Brain microvascular endothelial cell (primary cell): ENCODE measurements at regions not wholly inside any gene's neighbourhood (a gene's known extent, or its start where the extent isn't known, plus 50 kb on each side); places are given as distances from the start of the nearest gene placed in this dataset.

ENCODE experiments used
- DNase-seq: peaks from one replicate; pipeline ENCODE4 v3.0.0-alpha.2; 2020
- H3K27ac ChIP-seq: fragments of 250-450 bp; sonication (Bioruptor Pico); 2 replicates; pipeline ENCODE4 v1.5.1; 2020; ENCODE audit warnings: mild to moderate bottlenecking, moderate library complexity
- H3K27me3 ChIP-seq: fragments of 250-450 bp; sonication (Bioruptor Pico); replicated peaks from 2 replicates; pipeline ENCODE4 v1.5.1; 2020; ENCODE audit warnings: mild to moderate bottlenecking
- H3K36me3 ChIP-seq: fragments of 250-450 bp; sonication (Bioruptor Pico); replicated peaks from 2 replicates; pipeline ENCODE4 v1.5.1; 2020; ENCODE audit warnings: mild to moderate bottlenecking
- H3K4me3 ChIP-seq: 2 replicates; pipeline ENCODE4 v1.5.1; 2011; ENCODE audit warnings: low read depth, mild to moderate bottlenecking, control low read depth, low read length, moderate library complexity
- CTCF ChIP-seq: IDR thresholded peaks from 2 replicates; pipeline ENCODE4 v1.5.1; 2011; ENCODE audit warnings: low read depth, mild to moderate bottlenecking, moderate library complexity, low read length, control low read depth, inconsistent platforms; ENCODE audit errors: missing control alignments
- in situ Hi-C: cut with HindIII; loops from 2 replicates; pipeline ENCODE4 v1.10.0; 2017; ENCODE audit warnings: low sequenced_read_pairs, low pct_ligation_motif_present

DNA sequence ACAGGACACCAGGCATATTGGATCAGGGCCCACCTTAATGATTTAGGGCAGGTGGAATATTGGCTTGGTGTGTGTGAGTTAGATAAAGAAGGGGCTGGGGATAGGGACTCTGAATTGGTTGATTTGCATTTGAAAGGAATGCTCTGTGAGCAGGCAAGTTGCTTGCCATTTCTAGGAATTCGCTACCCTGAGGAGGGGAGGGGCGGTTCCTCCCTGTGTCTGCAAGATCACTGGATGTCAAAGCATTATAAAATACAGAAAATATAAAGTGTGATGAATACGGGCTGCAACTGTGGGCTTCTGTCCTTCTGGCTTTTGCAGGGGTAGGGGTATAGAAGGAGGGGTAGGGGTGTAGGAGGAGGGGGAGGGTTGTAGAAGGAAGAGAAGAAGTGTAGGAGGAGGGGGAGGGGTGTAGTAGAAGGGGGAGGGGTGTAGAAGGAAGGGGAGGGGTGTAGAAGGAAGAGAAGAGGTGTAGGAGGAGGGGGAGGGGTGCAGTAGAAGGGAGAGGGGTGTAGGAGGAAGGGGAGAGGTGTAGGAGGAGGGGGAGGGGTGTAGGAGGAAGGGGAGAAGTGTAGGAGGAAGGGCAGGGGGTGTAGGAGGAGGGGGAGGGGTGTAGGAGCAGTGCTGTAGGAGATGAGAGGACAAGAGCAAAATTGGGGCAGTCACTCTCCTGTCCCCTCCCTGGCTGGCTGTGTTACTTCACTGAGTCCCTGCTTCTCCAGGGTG lies 238.0 kb upstream of the COPS8 start:
- Histone ChIP-seq H3K27ac (no peak overlapping the region), H3K27me3 (no peaks in the 10 kb centered on the region), H3K36me3 (no peaks in the 10 kb centered on the region), H3K4me3 (no peak overlapping the region)
- in situ Hi-C loops, result no loop called here
- no peak for DNase-seq
- TF ChIP-seq CTCF, result no peak

- no peak for DNase-seq
- H3K36me3 ChIP-seq, result no peaks in the 10 kb centered on the region
- TF ChIP-seq CTCF, result no peak
- in situ Hi-C loops, result no loop called here
- no peak overlapping the region for H3K27ac ChIP-seq
- H3K4me3 ChIP-seq, result no peak overlapping the region
- no peaks in the 10 kb centered on the region for H3K27me3 ChIP-seq
Measured at GRCh38 chr2:236848501-236848900, 237.2 kb upstream of the COPS8 start.

- no peak for DNase-seq
- Histone ChIP-seq H3K27ac (no peak overlapping the region), H3K36me3 (no peaks in the 10 kb centered on the region), H3K4me3 (no peak overlapping the region), H3K27me3 (no peaks in the 10 kb centered on the region)
- in situ Hi-C loops, result no loop called here
- TF ChIP-seq CTCF, result no peak
Measured at GRCh38 chr2:236849508-236849907, 236.2 kb upstream of the COPS8 start.

- TF ChIP-seq CTCF, result no peak
Measured at GRCh38 chr2:236849940-236850339, 235.7 kb upstream of the COPS8 start.

DNA sequence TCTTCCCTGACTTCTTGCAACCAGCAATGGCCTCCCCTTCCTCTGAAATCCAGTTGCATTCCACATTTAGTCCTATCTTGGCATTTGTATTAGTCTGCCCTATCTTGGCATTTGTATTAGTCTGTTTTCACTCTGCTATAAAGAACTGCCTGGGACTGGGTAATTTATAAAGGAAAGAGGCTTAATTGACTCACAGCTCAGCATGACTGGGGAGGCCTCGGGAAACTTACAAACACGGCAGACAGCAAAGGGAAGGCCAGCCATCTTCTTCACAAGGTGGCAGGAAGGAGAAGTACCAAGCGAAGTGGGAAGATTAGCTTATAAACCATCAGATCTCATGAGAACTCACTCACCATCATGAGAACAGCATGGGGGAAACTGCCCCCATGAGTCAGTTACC lies 234.5 kb upstream of the COPS8 start:
- no peak overlapping the region for H3K27ac ChIP-seq
- no peaks in the 10 kb centered on the region for H3K27me3 ChIP-seq
- no peak for TF ChIP-seq CTCF
- H3K4me3 ChIP-seq, result no peak overlapping the region
- no peak for DNase-seq
- in situ Hi-C loops, result no loop called here
- no peaks in the 10 kb centered on the region for H3K36me3 ChIP-seq

More at GRCh38 chr2:236849940-236850339, 235.7 kb upstream of the COPS8 start:
- Histone ChIP-seq H3K4me3 (no peak overlapping the region), H3K27ac (no peak overlapping the region), H3K36me3 (no peaks in the 10 kb centered on the region), H3K27me3 (no peaks in the 10 kb centered on the region)
- in situ Hi-C loops, result no loop called here
- no peak for DNase-seq
